Stomach (tissue), 4 donors: ENCODE measurements at regions not wholly inside any gene's neighbourhood (a gene's known extent, or its start where the extent isn't known, plus 50 kb on each side); places are given as distances from the start of the nearest gene placed in this dataset.

Experiments
- CTCF ChIP-seq, 7 experiments: fragments of 450-650 bp in 4 of 7; fragments of 200-600 bp in 3 of 7; sonication (generic) in 3 of 7; IDR thresholded peaks; one replicate each; pipeline ENCODE4 v1.5.1; 2016 to 2019; ENCODE audit warnings: antibody characterized with exemption in 7 of 7, control low read depth in 2 of 7, mild to moderate bottlenecking in 1 of 7
- EP300 ChIP-seq: sonication (generic); formaldehyde crosslinking; IDR thresholded peaks from one replicate; pipeline ENCODE4 v1.6.1; 2017; ENCODE audit warnings: antibody characterized with exemption
- POLR2A ChIP-seq, 4 donors: fragments of 450-650 bp; IDR thresholded peaks; one replicate each; pipeline ENCODE4 v1.6.1; 2016; ENCODE audit warnings: antibody characterized with exemption in 4 of 4, control low read depth in 2 of 4, mild to moderate bottlenecking in 1 of 4, moderate library complexity in 1 of 4
- POLR2AphosphoS5 ChIP-seq, 3 donors: sonication (generic); formaldehyde crosslinking; IDR thresholded peaks; one replicate each; pipeline ENCODE4 v1.6.1; 2016; ENCODE audit warnings: antibody characterized with exemption in 3 of 3

- TF ChIP-seq CTCF (IDR thresholded peaks at IDR 0.05), result no peak
- TF ChIP-seq POLR2AphosphoS5 (IDR thresholded peaks at IDR 0.05), result no peak
- TF ChIP-seq POLR2A (IDR thresholded peaks at IDR 0.05), result no peak
- no peak for TF ChIP-seq EP300
These were observed 942.3 kb downstream of the QKI start for GRCh38 chr6:164356814-164357213.
